ENCODE measurements at regions not wholly inside any gene's neighbourhood (a gene's known extent, or its start where the extent isn't known, plus 50 kb on each side); places are given as distances from the start of the nearest gene placed in this dataset.

GRCh38 chr18:56121669-56122068, 516.7 kb downstream of the TXNL1 start:
- DNase-seq (no peak), ATAC-seq (no peak)
- intact Hi-C loops (cut with DNase I, micrococcal nuclease): no loop called here

GRCh38 chr18:56120782-56121181, 517.6 kb downstream of the TXNL1 start:
- ATAC-seq: no peak
- intact Hi-C loops (cut with DNase I, micrococcal nuclease): no loop called here

GRCh38 chr18:56119681-56120080, 518.7 kb downstream of the TXNL1 start:
- ATAC-seq: no peak
- no peak for DNase-seq
- intact Hi-C loops (cut with DNase I, micrococcal nuclease): no loop called here

More at GRCh38 chr18:56120782-56121181, 517.6 kb downstream of the TXNL1 start:
- no peak for DNase-seq

- no peak for DNase-seq
- intact Hi-C loops (cut with DNase I, micrococcal nuclease): no loop called here
- ATAC-seq: no peak
These were observed 520.0 kb downstream of the TXNL1 start for GRCh38 chr18:56118422-56118821.

GRCh38 chr18:56115071-56116015, 523.0 kb downstream of the TXNL1 start:
- DNase-seq (no peak), ATAC-seq (no peak)
- intact Hi-C loops (cut with DNase I, micrococcal nuclease): no loop called here

- ATAC-seq (no peak), DNase-seq (no peak)
- intact Hi-C loops (cut with DNase I, micrococcal nuclease): no loop called here
These were observed 525.0 kb upstream of the TCF4 start for GRCh38 chr18:56112984-56113383.

- intact Hi-C loops (cut with DNase I, micrococcal nuclease): no loop called here
- ATAC-seq (no peak), DNase-seq (no peak)
These were observed 524.2 kb upstream of the TCF4 start for GRCh38 chr18:56112013-56112749.

GRCh38 chr18:56109757-56110156, 521.8 kb upstream of the TCF4 start:
- DNase-seq: no peak
- no peak for ATAC-seq
- intact Hi-C loops (cut with DNase I, micrococcal nuclease): no loop called here

- no peak for ATAC-seq
- DNase-seq: no peak
- intact Hi-C loops (cut with DNase I, micrococcal nuclease): no loop called here
These were observed 520.7 kb upstream of the TCF4 start for GRCh38 chr18:56108478-56109367.

- DNase-seq (no peak), ATAC-seq (no peak)
- intact Hi-C loops (cut with DNase I, micrococcal nuclease): no loop called here
These were observed 520.0 kb upstream of the TCF4 start for GRCh38 chr18:56107821-56108477.

- ATAC-seq (no peak), DNase-seq (no peak)
- intact Hi-C loops (cut with DNase I, micrococcal nuclease): no loop called here
These were observed 512.2 kb upstream of the TCF4 start for GRCh38 chr18:56100090-56100722.

- no peak for ATAC-seq
- intact Hi-C loops (cut with DNase I, micrococcal nuclease): no loop called here
- no peak for DNase-seq
These were observed 509.6 kb upstream of the TCF4 start for GRCh38 chr18:56097621-56098020.

- DNase-seq (no peak), ATAC-seq (no peak)
- intact Hi-C loops (cut with DNase I, micrococcal nuclease): no loop called here
These were observed 508.9 kb upstream of the TCF4 start for GRCh38 chr18:56096861-56097260.

GRCh38 chr18:56089612-56090258, 501.7 kb upstream of the TCF4 start:
- intact Hi-C loops (cut with DNase I, micrococcal nuclease): no loop called here
- ATAC-seq: no peak
- no peak for DNase-seq

GRCh38 chr18:56086786-56087185, 498.8 kb upstream of the TCF4 start:
- intact Hi-C loops (cut with DNase I, micrococcal nuclease): no loop called here
- ATAC-seq: no peak
- no peak for DNase-seq

- no peak for ATAC-seq
- no peak for DNase-seq
- intact Hi-C loops (cut with DNase I, micrococcal nuclease): no loop called here
These were observed 498.2 kb upstream of the TCF4 start for GRCh38 chr18:56086176-56086575.

GRCh38 chr18:56085551-56085950, 497.6 kb upstream of the TCF4 start:
- intact Hi-C loops (cut with DNase I, micrococcal nuclease): no loop called here
- DNase-seq: no peak
- ATAC-seq: no peak
